Hematopoietic multipotent progenitor cell treated with erythropoietin and hydrocortisone succinate and interleukin-3 and kit ligand, for 6 days (in vitro differentiated cells): ENCODE measurements at regions not wholly inside any gene's neighbourhood (a gene's known extent, or its start where the extent isn't known, plus 50 kb on each side); places are given as distances from the start of the nearest gene placed in this dataset.
A peak's percentile ranks its signal among the peaks of the same experiment; 100 is the strongest.

ENCODE experiments used
- DNase-seq: peaks from one replicate; pipeline ENCODE4 v3.0.0-alpha.2; 2015

DNA sequence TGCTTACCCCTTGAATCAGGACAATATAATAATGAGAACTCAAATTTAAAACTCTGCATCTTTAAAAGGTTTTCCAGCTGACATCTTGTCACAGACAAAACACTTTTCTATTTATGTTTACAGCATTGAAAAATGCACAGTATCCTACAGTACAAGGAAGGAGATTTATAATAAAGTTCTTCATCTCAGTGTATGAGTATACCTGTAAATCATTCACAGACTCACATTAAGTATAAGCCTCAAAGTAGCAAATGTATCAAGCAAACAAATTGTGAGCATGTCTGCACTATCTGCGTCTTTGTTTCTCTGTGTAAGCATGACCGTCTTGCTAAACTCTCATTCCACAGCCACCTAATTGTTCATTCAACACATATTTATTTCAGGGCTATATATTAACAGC, 52.8 kb downstream of the PPP1R2C start:
- no peak for DNase-seq

DNA sequence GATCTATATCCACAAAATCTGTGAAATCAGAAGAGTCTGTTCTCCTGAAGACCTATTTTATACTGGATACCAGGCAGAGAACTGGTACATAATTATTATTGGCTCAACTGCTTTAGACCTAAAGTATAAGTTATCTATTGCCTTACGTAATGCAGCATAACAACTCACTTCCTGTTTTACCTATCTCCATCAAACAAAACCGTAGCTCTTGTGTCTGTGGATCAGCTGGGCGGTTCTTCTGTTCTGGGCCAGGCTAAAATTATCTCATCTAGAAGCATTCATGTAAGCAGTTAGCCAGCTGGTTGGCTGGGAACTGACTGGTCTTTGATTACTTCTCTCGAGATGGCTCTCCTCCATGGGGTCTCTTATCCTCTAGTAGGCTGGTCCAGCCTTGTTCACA, 57.8 kb downstream of the PPP1R2C start:
- no peak for DNase-seq

DNA sequence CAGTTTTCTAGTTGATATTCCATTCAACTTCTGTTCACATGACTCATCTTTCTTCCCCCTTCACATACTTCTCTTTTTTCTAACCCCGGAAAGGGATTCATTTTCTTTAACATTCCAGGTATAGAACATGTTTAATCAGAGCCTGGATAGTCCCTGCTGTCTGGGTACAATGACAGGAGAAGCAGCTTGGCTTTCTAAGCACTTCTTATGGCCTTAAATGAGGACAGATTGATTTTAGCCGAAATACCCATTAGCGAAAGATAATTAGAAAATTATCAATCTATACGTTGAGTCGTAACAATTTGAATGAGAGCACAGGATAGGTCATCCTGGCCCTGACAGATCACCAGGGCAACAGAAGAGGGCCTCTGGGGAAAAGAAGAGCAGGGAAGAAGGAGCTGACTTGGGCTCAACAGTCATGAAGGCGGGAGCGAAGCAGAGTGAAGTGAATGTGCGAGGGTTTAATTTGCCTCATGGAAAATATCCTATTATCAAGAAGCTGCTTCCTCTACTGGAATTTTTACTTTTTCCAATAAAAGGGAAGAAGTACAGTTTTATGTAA, 62.2 kb downstream of the PPP1R2C start:
- no peak for DNase-seq

DNA sequence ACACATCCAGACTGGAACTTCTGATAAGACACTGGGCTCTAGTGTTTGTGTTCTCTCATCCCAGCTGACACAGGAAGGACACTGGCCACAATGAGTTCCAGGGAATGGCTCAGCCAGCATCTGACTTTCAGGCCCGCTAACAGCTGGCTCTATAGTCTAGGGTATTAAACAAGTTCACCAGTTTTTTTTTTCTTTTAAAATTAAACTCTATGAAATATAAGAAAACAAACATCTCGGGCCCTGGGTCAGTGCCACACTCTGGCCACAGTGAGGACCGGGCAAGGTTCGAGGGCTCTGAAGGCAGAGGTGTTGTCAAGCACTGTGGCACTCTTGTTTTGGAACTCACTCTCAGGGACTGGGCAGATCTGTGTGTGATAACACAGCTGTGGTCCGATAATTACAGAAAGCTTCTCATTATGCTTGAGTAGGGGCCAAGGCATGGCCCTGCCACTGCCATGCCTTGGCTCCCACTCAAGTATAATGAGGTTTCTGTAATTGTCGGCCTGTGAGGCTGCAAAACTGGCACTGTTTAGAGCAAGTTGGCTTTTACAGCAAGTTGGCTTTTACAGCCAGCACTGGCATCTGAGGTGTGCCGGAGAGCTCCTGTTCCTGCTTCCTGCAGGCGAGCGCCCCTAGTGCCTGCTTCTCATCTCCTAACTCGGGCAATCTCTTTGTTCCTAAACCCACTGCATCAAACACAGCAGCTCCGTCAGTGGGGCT, 62.8 kb downstream of the PPP1R2C start:
- peak; percentile 43 for DNase-seq

DNA sequence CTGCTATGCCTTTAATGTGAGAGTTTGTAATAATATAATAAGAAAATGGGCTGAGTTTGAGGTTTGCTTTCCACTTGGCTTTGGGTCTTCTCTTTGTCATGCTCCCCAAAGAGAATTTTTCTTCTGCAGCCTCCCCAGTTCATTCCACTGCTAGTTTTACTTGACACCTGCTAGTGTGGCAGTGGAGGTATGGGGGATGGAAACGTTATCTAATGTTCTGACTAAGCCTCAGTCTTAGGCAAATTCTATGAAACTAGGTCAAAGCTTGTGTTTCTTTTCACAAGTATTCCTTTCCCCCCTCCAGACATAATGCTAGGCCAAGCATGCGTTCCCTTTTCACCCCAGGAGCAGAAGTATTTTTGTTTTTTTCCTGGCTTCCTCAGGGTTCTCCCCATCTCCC, 67.5 kb downstream of the PPP1R2C start:
- no peak for DNase-seq

DNA sequence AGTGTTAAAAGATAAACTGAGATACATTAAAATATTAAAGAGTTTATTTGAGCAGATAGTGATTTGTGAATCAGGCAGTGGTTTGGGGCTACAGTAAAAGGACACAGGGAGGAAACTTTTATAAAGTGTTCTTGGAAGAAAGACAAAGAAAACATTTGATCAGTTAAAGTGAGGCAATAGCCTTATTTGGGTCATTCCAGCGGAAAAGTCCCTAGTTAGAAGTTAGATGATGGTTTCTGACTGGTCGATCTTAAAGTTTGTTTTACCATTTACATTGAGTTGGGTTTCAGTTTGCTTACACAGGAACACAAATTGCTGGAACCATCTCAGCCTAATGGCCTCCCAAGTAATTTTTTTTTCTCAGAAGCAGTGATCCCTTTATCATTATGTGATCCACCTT, 69.7 kb downstream of the PPP1R2C start:
- DNase-seq = no peak

DNA sequence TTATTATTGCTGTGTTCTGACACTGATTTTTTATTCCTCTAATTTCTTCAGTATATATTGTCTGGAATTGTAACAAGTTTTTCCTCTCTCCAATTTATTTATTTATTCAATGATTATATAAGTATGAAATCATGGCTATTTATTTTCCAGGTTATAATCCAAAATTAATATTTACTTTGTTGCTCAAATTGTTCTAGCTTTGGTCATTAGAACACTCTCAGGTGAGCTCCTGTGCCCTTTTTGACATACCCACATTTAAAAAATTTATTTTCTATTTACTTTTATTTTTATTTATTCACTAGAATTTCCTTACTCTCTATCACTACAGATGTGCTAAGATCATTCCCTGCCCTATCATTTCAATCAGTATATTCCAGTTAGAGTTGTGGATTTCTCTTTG, 70.2 kb downstream of the PPP1R2C start:
- no peak for DNase-seq

DNA sequence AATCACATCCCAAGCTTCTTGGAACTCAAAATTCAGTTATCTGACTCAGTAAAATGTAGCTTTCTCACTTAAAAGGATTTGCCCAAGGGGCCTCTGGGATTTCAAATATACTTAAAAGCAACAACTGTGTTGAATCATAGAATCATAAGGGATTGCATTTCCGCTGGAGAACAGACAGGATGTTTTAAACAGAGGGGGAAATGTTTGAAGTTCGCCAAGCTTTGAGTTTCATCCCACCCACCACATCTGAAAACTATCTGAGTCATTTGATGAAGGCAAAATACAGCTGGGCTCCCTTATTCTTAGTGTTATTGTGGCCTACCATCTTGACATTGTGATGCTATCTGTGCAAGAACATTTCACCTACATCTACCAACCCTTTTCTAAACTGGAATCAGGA, 73.5 kb downstream of the PPP1R2C start:
- DNase-seq = no peak

DNA sequence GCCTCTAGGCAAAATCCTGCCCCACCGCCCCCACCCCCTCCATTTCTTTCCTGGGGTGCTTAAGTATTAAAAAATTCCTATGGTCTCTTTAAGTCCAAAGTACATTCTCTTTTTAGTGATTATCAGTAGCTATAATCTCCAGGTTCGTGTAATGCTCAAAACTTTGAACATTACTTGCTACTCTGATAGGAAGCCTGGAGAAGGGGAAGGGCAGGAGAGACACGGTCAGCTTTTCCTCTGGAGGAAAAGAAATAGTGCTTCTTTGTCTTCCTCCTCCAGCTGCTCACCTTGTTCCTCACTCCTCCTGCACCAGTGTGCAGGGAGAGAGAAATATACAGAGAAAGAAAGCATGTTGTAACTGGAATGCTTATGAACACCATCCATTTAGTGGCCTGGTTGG, 80.4 kb downstream of the PPP1R2C start:
- DNase-seq = no peak

DNA sequence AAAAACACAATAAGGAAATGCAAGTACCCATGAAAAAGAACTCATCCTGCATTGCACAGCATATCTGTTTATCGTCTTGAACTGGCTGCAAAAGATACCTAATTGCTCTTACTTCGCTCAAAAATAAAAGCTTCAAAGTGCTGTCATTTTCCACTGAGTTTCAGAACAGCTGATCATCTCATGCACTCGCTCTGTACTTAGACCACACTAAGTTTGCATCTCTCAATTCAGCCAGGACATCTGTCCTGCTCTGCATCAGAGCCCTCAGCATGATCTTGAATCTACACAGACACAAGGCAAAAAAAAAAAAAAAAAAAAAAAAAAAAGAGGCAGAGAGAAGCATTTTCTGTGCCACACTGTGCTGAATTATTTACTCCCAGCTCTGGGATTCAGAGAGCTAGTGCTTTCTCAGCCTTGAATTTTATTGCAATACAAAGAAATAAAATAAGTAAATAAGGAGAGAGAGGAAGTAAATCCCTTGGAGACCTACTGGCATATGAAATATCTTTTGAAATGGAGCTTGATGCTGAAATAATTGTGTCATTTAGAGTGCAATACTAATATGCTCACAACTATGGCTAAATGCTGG, 81.3 kb downstream of the PPP1R2C start:
- DNase-seq = no peak

DNA sequence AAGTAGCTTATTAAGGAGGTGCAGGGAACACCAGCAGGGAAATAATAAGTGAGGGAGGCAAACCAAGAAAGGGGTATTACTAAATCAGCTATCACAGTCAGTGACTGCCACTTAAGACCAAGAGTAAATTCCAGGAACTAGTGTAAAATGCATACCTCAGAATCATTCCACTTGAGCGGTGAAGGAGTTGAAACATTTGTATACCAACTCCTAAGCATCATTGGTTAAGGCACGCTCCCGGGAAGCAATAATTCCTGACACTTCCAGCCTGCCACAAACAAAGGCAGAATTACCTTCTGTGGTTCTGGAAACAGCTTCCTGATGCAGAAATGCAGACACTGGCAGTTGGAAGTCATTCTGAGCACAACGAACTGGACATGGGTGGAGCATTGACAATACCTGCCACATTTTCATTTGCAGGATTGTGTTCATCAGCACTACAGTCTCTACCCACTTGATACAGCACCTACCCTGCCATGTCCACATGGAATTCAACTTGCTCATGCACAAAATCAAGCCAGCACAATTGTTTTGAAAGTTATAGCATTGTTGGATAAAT, 82.1 kb downstream of the PPP1R2C start:
- no peak for DNase-seq

DNA sequence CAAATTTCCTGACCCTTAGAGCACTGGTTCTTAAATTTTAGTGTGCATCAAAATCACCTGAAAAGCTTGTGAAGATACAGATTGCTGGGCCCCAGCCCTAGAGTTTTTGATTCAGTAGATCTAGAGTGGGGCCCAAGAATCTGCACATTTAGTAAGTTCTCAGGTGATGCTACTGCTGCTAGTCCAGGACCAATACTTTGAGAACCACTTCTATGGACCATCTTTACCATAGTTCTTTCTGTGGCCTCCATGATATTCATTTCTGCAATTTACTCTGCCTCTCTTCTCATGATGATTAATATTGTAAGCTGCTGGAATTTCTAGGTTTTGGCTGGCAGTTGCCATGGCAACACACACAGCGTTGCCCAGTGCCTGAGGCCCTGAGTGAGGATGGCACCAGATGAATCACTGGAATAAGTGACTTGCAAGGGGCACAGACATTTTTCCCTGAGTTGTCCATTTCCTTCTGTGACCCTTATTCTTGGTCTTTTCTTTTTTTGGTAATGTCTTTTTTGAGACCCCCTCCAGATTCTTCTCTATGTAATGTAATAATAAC, 83.6 kb downstream of the PPP1R2C start:
- no peak for DNase-seq

DNA sequence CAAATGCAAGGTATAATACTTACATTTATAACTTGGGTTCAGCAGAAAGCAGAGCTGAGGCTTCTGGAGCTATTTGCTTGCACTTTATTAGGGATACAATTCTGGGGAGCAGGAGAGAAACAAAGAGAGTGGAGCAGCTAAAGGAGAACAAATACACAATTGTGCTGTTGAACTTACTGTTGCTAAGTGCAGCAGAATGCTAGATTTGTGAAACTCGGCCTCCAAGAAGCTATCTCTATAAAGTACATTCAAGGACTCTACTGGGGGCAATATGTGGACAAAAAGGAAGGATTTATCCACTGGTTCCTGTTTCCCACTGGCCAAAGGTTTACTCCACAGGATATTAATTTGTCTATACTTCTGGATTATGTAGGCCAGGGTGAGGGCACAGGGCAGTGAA, 86.8 kb downstream of the PPP1R2C start:
- DNase-seq = no peak

DNA sequence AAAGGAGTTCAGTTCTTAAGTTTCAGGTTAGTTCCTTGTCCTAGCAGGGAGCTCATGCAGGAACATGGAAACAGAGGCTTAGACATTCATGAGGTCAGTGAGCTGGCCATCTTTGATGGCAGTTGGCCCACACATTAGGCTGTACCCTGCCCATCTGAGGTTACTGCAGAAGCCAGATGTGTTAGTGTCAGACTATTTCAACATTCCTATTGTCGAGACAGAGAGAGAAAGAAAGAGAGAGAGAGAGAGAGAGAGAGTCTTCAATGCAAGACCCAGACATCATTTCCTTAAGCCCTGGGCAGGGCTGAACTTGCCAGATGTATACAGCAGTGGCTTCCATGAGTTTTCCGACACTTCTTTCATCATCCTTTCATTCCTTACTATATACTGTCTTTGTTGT, 91.3 kb downstream of the PPP1R2C start:
- no peak for DNase-seq

DNA sequence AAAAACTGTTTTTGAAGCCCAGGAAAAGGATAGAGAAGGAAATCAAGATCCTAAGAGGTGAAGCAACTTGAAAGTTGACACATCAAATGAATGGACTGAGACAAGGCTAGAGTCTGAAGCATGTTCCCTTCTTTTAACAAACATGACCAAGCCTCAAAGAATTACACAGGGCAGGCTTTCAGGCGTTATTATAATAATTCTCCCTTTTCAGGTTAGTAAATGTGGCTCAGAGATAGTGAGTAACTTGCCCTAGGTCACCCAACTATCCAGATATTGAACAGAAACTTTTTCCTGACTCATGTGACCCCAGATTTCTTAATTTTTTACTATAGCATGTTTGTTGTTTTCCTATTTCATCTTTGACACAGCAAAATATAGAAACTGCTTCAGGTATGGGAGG, 91.7 kb downstream of the PPP1R2C start:
- DNase-seq = no peak

DNA sequence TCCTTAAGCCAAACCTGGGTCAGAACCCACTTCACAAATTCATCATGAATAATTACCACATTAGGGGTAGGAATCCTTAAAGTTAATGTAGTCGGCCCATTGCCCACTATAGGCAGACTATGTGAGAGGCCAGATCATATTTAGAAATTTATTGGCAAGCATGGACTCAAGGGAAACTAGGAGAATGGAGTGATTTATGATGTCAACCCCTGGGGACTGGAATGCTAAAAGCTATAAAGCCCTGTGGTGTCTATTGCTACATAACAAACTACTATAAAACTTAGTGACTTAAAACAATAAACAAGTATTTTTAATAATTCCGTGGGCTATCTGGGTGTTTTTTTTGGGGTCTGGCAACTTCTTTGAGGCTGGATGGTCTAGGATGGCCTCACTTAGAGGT, 93.9 kb downstream of the PPP1R2C start:
- DNase-seq = no peak

DNA sequence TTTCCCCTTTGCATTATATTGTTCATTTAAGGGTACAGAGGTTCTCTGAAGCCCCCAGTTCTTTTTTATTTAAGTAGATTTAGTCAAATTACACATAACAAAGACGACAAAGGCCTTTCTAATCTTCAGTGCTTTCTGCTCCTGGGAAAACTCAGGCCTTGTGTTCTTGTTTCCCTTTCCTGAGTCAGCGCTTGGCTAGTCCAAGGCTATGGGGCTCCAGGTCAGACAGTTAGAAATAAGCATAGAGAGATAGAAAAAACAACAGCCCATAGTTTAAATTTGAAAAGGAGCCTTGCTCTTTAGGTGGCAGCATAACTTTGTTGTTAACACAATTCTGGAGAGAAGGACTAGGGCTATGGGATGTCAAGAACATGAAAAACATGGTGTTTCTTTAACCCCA, 97.3 kb downstream of the PPP1R2C start:
- DNase-seq = no peak

DNA sequence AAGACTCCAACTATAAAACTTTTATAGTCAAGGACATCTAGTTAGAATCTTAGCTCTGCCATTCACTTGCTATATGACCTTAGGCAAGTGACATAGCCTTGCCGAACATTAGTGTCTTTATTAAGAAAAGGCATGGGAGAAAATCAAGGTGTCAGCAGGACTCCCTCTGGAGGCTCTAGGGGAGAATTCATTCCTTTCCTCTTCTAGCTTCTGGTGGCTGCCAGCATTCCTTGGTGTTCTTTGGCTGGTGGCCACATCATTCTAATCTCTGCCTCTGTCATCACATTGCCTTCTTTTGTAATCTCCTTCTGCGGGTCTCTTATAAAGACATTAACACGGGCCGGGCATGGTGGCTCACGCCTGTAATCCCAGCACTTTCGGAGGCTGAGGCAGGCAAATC, 99.8 kb downstream of the PPP1R2C start:
- peak; percentile 0 for DNase-seq

DNA sequence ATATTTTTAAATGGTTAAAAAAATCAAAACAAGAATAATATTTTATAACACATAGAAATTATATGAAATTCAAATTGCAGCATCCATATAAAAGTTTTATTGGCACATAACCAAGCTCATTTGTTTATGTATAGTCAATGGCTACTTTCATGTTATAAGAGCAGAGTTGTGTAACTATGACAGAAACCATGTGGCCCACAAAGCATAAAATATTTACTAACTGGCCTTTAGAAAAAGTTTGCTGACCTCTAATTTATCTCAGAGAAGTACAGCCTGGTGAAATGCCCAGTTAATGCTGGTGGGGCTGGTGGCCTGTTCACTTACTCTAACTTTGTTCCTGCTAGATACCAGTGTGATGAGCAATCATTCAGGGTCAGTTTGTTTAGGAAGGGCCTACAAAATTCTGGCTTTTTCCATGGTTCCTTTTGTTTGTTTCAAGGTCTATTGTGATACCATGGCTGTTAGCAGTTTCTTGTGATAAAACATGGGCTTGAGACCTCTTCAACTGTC, 104.6 kb downstream of the PPP1R2C start:
- no peak for DNase-seq

DNA sequence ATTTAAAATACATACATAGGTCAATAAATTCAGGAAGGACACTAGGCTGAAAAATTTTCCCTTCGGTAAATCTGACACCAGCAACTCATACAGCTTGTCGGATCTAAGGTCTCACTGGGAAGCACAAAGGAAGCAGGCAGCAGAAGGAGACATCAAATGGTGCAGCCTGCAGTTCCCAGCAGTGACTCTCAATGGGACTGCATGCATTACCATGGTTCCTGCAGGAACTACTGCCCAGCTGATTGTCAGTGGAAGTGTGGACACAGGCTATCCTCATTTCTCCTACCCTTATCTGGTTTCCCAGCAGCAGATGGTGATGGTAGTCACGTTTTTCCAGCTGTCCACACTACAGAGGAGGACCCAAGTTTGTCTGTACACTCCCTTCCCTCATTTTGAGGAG, 113.3 kb downstream of the PPP1R2C start:
- DNase-seq = no peak

DNA sequence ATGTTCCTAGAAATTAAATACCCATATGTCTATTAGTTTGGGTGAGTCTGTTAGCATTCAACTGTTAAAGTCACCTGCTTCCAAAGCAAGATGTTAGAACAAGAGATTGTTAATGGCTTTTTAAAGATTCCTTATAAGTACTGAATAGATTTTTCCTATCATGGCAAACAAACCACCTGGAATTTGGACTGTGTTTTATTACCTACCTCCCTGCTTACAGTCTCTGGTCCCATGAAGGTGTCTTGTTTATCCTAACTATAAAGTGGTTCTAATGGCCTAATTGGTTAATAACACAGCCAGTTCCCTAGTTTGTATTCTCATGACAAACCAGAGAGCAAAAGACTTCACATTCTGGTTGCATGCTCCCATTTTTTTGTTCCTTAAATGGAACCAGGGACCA, 149.5 kb downstream of the PPP1R2C start:
- DNase-seq = no peak

DNA sequence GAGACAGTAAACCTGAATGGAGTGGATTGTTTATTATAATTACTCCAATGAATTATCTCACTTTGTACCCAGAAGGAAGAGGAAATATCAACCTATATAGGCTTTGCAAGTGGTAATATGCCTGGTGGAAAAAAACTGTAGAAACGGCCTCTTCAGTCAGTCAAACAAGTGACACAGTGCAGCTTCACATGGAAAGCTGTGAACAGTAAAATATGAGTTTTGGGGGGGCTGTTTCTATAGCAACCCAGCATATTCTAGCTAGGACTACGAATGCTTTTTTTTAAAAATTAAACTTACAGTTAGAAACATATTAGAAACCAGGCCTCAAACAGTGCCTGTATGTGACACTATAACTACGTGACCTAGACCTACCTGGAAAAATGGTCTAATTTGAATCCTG, 150.1 kb downstream of the PPP1R2C start:
- DNase-seq = no peak

DNA sequence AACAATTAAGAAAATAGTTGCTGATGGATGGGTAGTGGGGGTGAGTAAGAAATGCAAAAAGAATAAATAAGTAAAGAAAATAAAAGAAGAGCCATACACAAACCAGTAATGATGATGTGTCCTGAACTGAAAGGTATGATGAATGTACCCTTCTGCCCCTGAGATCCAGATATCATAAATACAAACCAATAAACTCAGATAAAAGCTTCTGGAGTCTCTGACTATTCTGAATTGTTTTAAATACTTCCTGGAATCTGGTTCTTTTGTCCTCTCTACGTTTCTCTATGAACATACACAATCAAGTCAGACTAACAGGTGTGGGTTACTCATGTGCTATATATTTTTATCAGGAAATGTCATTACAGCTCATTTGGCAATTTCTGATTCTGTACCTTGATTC, 153.4 kb downstream of the PPP1R2C start:
- no peak for DNase-seq

DNA sequence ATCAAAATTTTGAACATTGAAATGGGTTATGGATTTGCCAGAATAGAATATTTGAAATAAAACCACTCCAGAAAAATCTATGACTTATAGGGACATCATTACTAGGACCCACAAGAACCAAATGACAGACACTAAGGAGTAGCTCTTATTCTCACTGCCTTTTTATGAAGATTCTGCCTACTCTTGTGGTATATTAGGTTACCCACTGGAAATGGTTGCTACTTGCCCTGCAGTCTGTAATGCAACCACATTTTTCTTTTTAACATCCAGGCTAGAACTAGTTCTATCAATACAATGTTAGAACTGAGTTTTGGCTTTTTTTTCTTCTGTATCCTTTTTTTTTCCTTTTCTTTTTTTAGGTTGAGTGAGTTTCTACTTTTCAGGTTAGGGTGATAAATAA, 158.9 kb downstream of the PPP1R2C start:
- DNase-seq = no peak
